ENCODE measurements at regions not wholly inside any gene's neighbourhood (a gene's known extent, or its start where the extent isn't known, plus 50 kb on each side); places are given as distances from the start of the nearest gene placed in this dataset.

GRCh38 chr2:216320852-216321251 lies 51.4 kb downstream of the MARCHF4 start:
- DNase-seq, result no peak

- no peak for DNase-seq
Measured at GRCh38 chr2:216319771-216320170, 52.5 kb downstream of the MARCHF4 start.

GRCh38 chr2:216318521-216318874 lies 53.8 kb downstream of the MARCHF4 start:
- DNase-seq, result no peak

- no peak for DNase-seq
Measured at GRCh38 chr2:216317831-216318520, 54.3 kb downstream of the MARCHF4 start.

- DNase-seq, result no peak
Measured at GRCh38 chr2:216316743-216317142, 55.5 kb downstream of the MARCHF4 start.

- no peak for DNase-seq
Measured at GRCh38 chr2:216315802-216316603, 56.3 kb downstream of the MARCHF4 start.

- no peak for DNase-seq
Measured at GRCh38 chr2:216312441-216312840, 59.8 kb downstream of the MARCHF4 start.

GRCh38 chr2:216308576-216308975 lies 63.7 kb downstream of the MARCHF4 start:
- no peak for DNase-seq

- no peak for DNase-seq
Measured at GRCh38 chr2:216307496-216307895, 64.8 kb downstream of the MARCHF4 start.

- DNase-seq, result no peak
Measured at GRCh38 chr2:216306868-216307267, 65.4 kb downstream of the MARCHF4 start.

GRCh38 chr2:216305574-216305973 lies 66.7 kb downstream of the MARCHF4 start:
- DNase-seq, result no peak

GRCh38 chr2:216302981-216303676 lies 69.2 kb downstream of the MARCHF4 start:
- DNase-seq, result no peak

- no peak for DNase-seq
Measured at GRCh38 chr2:216300906-216301305, 71.4 kb downstream of the MARCHF4 start.

- no peak for DNase-seq
Measured at GRCh38 chr2:216299588-216299987, 72.7 kb downstream of the MARCHF4 start.

GRCh38 chr2:216298719-216299495 lies 73.4 kb downstream of the MARCHF4 start:
- DNase-seq, result no peak

- DNase-seq, result no peak
Measured at GRCh38 chr2:216296856-216297255, 75.4 kb downstream of the MARCHF4 start.

GRCh38 chr2:216294305-216294704 lies 78.0 kb downstream of the MARCHF4 start:
- DNase-seq, result no peak

GRCh38 chr2:216293883-216294282 lies 78.4 kb downstream of the MARCHF4 start:
- no peak for DNase-seq

GRCh38 chr2:216292886-216293301 lies 79.4 kb downstream of the MARCHF4 start:
- DNase-seq, result no peak

GRCh38 chr2:216292475-216292874 lies 79.8 kb downstream of the MARCHF4 start:
- DNase-seq, result no peak

- DNase-seq, result no peak
Measured at GRCh38 chr2:216289470-216289869, 82.8 kb downstream of the MARCHF4 start.

GRCh38 chr2:216287251-216287650 lies 85.0 kb downstream of the MARCHF4 start:
- no peak for DNase-seq

- DNase-seq, result no peak
Measured at GRCh38 chr2:216286616-216287231, 85.6 kb downstream of the MARCHF4 start.

Measured in stimulated activated CD4-positive, alpha-beta T cell treated with anti-CD3 and anti-CD28 coated beads, Interleukin-4, amount 100 ng/mL, for 4 hours (primary cell).